ENCODE measurements at regions not wholly inside any gene's neighbourhood (a gene's known extent, or its start where the extent isn't known, plus 50 kb on each side); places are given as distances from the start of the nearest gene placed in this dataset.

GRCh38 chr1:30609336-30609998 is 113.9 kb downstream of the MATN1 start:
- 62 to 77% (median 67%) methylated on average over 9 of the region's 9 CpGs for WGBS, 5 donors
- TF ChIP-seq POLR2A (IDR thresholded peaks at IDR 0.05) (no peak), POLR2AphosphoS5 (IDR thresholded peaks at IDR 0.05) (no peak), CTCF (IDR thresholded peaks at IDR 0.05 in 8 of 11, conservative IDR thresholded peaks at IDR 0.05 in 3 of 11) (no peak)

GRCh38 chr1:30607723-30608122 is 115.7 kb downstream of the MATN1 start:
- 65 to 80% (median 67%) methylated on average over 5 of the region's 5 CpGs for WGBS, 5 donors
- DNase-seq, result no peak
- H3K9me3 ChIP-seq, result no peaks in the 10 kb centered on the region
- intact Hi-C loops (cut with DNase I; ENCODE audit: low total_unique reads), result no loop called here
- H3K27me3 ChIP-seq (replicated peaks in 1 of 7), result peaks cover 0 to 30% (median 0%) of the 10 kb centered on the region in 7 donors
- no peak overlapping the region for H3K27ac ChIP-seq
- no peaks in the 10 kb centered on the region for H3K4me1 ChIP-seq
- no peaks in the 10 kb centered on the region for H3K36me3 ChIP-seq
- TF ChIP-seq CTCF (IDR thresholded peaks at IDR 0.05 in 8 of 11, conservative IDR thresholded peaks at IDR 0.05 in 3 of 11) (no peak), POLR2AphosphoS5 (IDR thresholded peaks at IDR 0.05) (no peak), POLR2A (IDR thresholded peaks at IDR 0.05) (no peak)
- no peak overlapping the region for H3K4me3 ChIP-seq

More at GRCh38 chr1:30609336-30609998, 113.9 kb downstream of the MATN1 start:
- Histone ChIP-seq H3K9me3 (no peaks in the 10 kb centered on the region), H3K27me3 (replicated peaks in 1 of 7) (peaks cover 0 to 30% (median 0%) of the 10 kb centered on the region in 7 donors), H3K4me1 (no peaks in the 10 kb centered on the region), H3K36me3 (no peaks in the 10 kb centered on the region), H3K4me3 (no peak overlapping the region), H3K27ac (no peak overlapping the region)
- DNase-seq, result no peak
- intact Hi-C loops (cut with DNase I; ENCODE audit: low total_unique reads), result no loop called here

GRCh38 chr1:30606166-30606565 is 117.2 kb downstream of the MATN1 start:
- intact Hi-C loops (cut with DNase I; ENCODE audit: low total_unique reads), result no loop called here
- H3K36me3 ChIP-seq, result no peaks in the 10 kb centered on the region
- TF ChIP-seq CTCF (IDR thresholded peaks at IDR 0.05 in 8 of 11, conservative IDR thresholded peaks at IDR 0.05 in 3 of 11), result no peak
- no peak for TF ChIP-seq POLR2AphosphoS5 (IDR thresholded peaks at IDR 0.05)
- no peak for TF ChIP-seq POLR2A (IDR thresholded peaks at IDR 0.05)

GRCh38 chr1:30605441-30605920 is 117.9 kb downstream of the MATN1 start:
- Histone ChIP-seq H3K4me1 (no peaks in the 10 kb centered on the region), H3K27me3 (replicated peaks in 1 of 7) (peaks cover 0 to 36% (median 0%) of the 10 kb centered on the region in 7 donors), H3K36me3 (no peaks in the 10 kb centered on the region), H3K27ac (no peak overlapping the region), H3K9me3 (no peaks in the 10 kb centered on the region), H3K4me3 (no peak overlapping the region)
- 66 to 78% (median 71%) methylated on average over 7 to 8 of the region's 8 CpGs for WGBS, 5 donors
- TF ChIP-seq POLR2A (IDR thresholded peaks at IDR 0.05) (no peak), POLR2AphosphoS5 (IDR thresholded peaks at IDR 0.05) (no peak), CTCF (IDR thresholded peaks at IDR 0.05 in 8 of 11, conservative IDR thresholded peaks at IDR 0.05 in 3 of 11) (no peak)
- intact Hi-C loops (cut with DNase I; ENCODE audit: low total_unique reads), result no loop called here
- DNase-seq, result no peak

More at GRCh38 chr1:30606166-30606565, 117.2 kb downstream of the MATN1 start:
- Histone ChIP-seq H3K4me1 (no peaks in the 10 kb centered on the region), H3K9me3 (no peaks in the 10 kb centered on the region), H3K4me3 (no peak overlapping the region), H3K27me3 (replicated peaks in 1 of 7) (peaks cover 0 to 35% (median 0%) of the 10 kb centered on the region in 7 donors), H3K27ac (no peak overlapping the region)
- DNase-seq, result no peak
- 27 to 72% (median 41%) methylated on average over 5 to 6 of the region's 6 CpGs for WGBS, 5 donors

All from spleen (tissue), 11 donors.